Type B pancreatic cell (in vitro differentiated cells): ENCODE measurements at regions not wholly inside any gene's neighbourhood (a gene's known extent, or its start where the extent isn't known, plus 50 kb on each side); places are given as distances from the start of the nearest gene placed in this dataset.
"Not testable (repeated sequence)": the region's sequence is repeated elsewhere in the genome, so short reads cannot be mapped to it uniquely, and the experiment has no call there.

Experiments used
- DNase-seq: peaks from one replicate; pipeline ENCODE4 v3.0.0; 2021; ENCODE audit warnings: mixed read lengths; ENCODE audit not compliant: unreplicated experiment; ENCODE audit errors: extremely low spot score
- H3K27ac Mint-ChIP-seq: 2 replicates; pipeline ENCODE4 v1.8.0; 2021; ENCODE audit warnings: mild to moderate bottlenecking, mixed read lengths
- H3K27me3 Mint-ChIP-seq: 2 replicates; pipeline ENCODE4 v1.8.0; 2021; ENCODE audit warnings: mixed read lengths
- H3K36me3 Mint-ChIP-seq: 2 replicates; pipeline ENCODE4 v1.8.0; 2021; ENCODE audit warnings: mixed read lengths
- H3K4me1 Mint-ChIP-seq: one replicate; pipeline ENCODE4 v1.8.0; 2021; ENCODE audit warnings: mixed read lengths; ENCODE audit not compliant: unreplicated experiment
- H3K4me3 Mint-ChIP-seq: 2 replicates; pipeline ENCODE4 v1.8.0; 2021; ENCODE audit warnings: mild to moderate bottlenecking, mixed read lengths
- H3K9me3 Mint-ChIP-seq: 2 replicates; pipeline ENCODE4 v1.8.0; 2021; ENCODE audit warnings: mixed read lengths
- CTCF ChIP-seq: fragments of 200-600 bp; sonication (generic); conservative IDR thresholded peaks from 2 replicates; pipeline ENCODE4 v1.5.0; 2021; ENCODE audit warnings: antibody characterized with exemption, mild to moderate bottlenecking

GRCh38 chr2:188693771-188694170, 280.4 kb upstream of the COL3A1 start:
- Mint-ChIP-seq H3K27me3 (no peaks in the 10 kb centered on the region), H3K4me1 (peaks cover 9% of the 10 kb centered on the region), H3K4me3 (no peak overlapping the region), H3K36me3 (peaks cover 3% of the 10 kb centered on the region), H3K9me3 (peaks cover 5% of the 10 kb centered on the region), H3K27ac (no peak overlapping the region)
- no peak for DNase-seq
- no peak for TF ChIP-seq CTCF

DNA sequence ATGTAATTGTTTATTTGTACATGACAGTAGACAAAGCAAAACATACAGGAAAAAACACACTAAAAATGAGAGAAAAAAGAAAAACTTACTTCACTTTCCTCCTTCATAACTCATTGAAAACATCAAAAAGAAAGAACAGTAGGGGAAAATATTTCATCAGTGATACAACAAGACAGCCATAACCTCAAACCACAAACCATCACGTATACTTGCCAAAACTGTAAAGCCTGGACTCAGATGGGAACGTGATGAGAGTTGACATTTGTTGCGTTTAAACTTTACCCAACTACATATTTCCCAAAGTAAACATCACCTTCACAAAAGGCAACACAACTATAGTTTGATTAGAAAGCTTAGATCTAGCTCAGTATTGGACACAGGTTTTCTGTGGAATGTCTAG, 278.2 kb upstream of the COL3A1 start:
- TF ChIP-seq CTCF, result no peak
- no peaks in the 10 kb centered on the region for H3K36me3 Mint-ChIP-seq
- no peak overlapping the region for H3K4me3 Mint-ChIP-seq
- no peak overlapping the region for H3K27ac Mint-ChIP-seq
- no peaks in the 10 kb centered on the region for H3K9me3 Mint-ChIP-seq
- peaks cover 9% of the 10 kb centered on the region for H3K4me1 Mint-ChIP-seq
- H3K27me3 Mint-ChIP-seq, result no peaks in the 10 kb centered on the region
- DNase-seq, result no peak

GRCh38 chr2:188698151-188698550, 276.0 kb upstream of the COL3A1 start:
- H3K4me1 Mint-ChIP-seq, H3K36me3 Mint-ChIP-seq, H3K4me3 Mint-ChIP-seq, H3K9me3 Mint-ChIP-seq, DNase-seq, H3K27ac Mint-ChIP-seq, H3K27me3 Mint-ChIP-seq: not testable (repeated sequence)

- Mint-ChIP-seq H3K27me3 (no peaks in the 10 kb centered on the region), H3K4me3 (no peak overlapping the region), H3K4me1 (peaks cover 5% of the 10 kb centered on the region), H3K36me3 (no peaks in the 10 kb centered on the region), H3K9me3 (no peaks in the 10 kb centered on the region), H3K27ac (no peak overlapping the region)
- no peak for TF ChIP-seq CTCF
- no peak for DNase-seq
Measured at GRCh38 chr2:188701836-188702235, 272.3 kb upstream of the COL3A1 start.

DNA sequence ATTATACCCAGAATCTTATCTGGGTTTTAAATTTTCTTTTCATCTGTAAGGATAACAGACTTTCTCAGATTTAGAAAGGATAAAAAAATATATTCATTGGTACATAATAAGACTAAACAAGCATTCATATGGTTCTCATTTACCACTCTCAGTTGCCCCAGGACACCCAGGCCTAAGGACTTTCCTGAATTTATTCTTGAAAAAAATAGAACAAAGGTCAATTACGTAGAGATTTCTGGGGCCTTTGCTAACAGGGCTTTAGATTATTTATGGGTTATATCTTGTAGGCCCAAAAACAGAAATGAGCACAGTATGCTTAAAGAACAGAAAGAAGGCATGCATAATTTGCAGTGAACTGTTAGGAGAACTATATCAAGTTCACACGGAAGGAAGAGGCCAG, 269.0 kb upstream of the COL3A1 start:
- DNase-seq, result no peak
- Mint-ChIP-seq H3K4me1 (peaks cover 5% of the 10 kb centered on the region), H3K36me3 (no peaks in the 10 kb centered on the region), H3K27me3 (no peaks in the 10 kb centered on the region), H3K9me3 (no peaks in the 10 kb centered on the region), H3K4me3 (no peak overlapping the region), H3K27ac (no peak overlapping the region)
- no peak for TF ChIP-seq CTCF

DNA sequence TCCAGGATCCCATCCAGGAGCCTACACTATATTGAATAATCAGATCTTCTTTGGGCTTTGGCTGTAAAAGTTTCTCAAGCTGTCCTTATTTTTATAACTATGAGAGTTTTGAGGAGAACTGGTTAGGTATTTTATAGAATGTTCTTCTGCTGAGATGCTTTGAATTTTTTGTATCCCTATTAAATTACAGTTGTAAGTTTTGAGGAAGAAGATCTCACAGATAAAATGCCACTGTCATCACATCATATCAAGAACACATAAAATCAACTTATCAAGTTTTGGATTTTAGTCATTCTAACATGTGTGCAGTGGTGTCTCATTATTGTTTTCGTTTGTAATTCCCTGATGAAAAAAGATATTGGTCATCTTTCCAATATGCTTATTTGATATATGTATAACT, 260.2 kb upstream of the COL3A1 start:
- Mint-ChIP-seq H3K4me1 (no peaks in the 10 kb centered on the region), H3K27me3 (no peaks in the 10 kb centered on the region), H3K36me3 (no peaks in the 10 kb centered on the region), H3K4me3 (no peak overlapping the region), H3K27ac (no peak overlapping the region), H3K9me3 (no peaks in the 10 kb centered on the region)
- TF ChIP-seq CTCF, result no peak
- no peak for DNase-seq
